Fibroblast of the aortic adventitia (primary cell): ENCODE measurements at regions not wholly inside any gene's neighbourhood (a gene's known extent, or its start where the extent isn't known, plus 50 kb on each side); places are given as distances from the start of the nearest gene placed in this dataset.

ENCODE experiments used
- DNase-seq: peaks from one replicate; pipeline ENCODE4 v3.0.0-alpha.2; 2010; ENCODE audit warnings: low read depth
- H3K4me3 ChIP-seq: 2 replicates; pipeline ENCODE4 v1.5.1; 2011; ENCODE audit warnings: low read depth, mild to moderate bottlenecking, control low read depth, low read length, moderate library complexity
- CTCF ChIP-seq: IDR thresholded peaks from 2 replicates; pipeline ENCODE4 v1.5.1; 2011; ENCODE audit warnings: mild to moderate bottlenecking, low read length, control low read depth, inconsistent platforms; ENCODE audit not compliant: insufficient read depth

GRCh38 chr4:81852031-81852715, 380.5 kb upstream of the RASGEF1B start:
- no peak for DNase-seq
- no peak overlapping the region for H3K4me3 ChIP-seq
- TF ChIP-seq CTCF: no peak

GRCh38 chr4:81850701-81851100, 379.0 kb upstream of the RASGEF1B start:
- no peak for DNase-seq
- no peak overlapping the region for H3K4me3 ChIP-seq
- no peak for TF ChIP-seq CTCF

GRCh38 chr4:81845761-81846160, 374.1 kb upstream of the RASGEF1B start:
- DNase-seq: no peak
- no peak for TF ChIP-seq CTCF
- no peak overlapping the region for H3K4me3 ChIP-seq

GRCh38 chr4:81845273-81845672, 373.6 kb upstream of the RASGEF1B start:
- DNase-seq: peak; percentile 1
- H3K4me3 ChIP-seq: no peak overlapping the region
- TF ChIP-seq CTCF: no peak

- peak; percentile 66 for TF ChIP-seq CTCF
- peak; percentile 75 for DNase-seq
- no peak overlapping the region for H3K4me3 ChIP-seq
Observed at GRCh38 chr4:81844717-81845116, 373.0 kb upstream of the RASGEF1B start.

- TF ChIP-seq CTCF: no peak
- H3K4me3 ChIP-seq: no peak overlapping the region
- DNase-seq: no peak
Observed at GRCh38 chr4:81839347-81840042, 367.8 kb upstream of the RASGEF1B start.

GRCh38 chr4:81838586-81838985, 366.9 kb upstream of the RASGEF1B start:
- no peak for DNase-seq
- H3K4me3 ChIP-seq: no peak overlapping the region
- TF ChIP-seq CTCF: no peak
